ENCODE measurements at regions not wholly inside any gene's neighbourhood (a gene's known extent, or its start where the extent isn't known, plus 50 kb on each side); places are given as distances from the start of the nearest gene placed in this dataset.

- TF ChIP-seq CTCF (IDR thresholded peaks at IDR 0.05) (no peak), POLR2A (IDR thresholded peaks at IDR 0.05) (no peak)
Measured at GRCh38 chr6:132144456-132144855, 193.3 kb upstream of the CCN2 start.
